Activated CD8-positive, alpha-beta memory T cell treated with anti-CD3 and anti-CD28 coated beads, Interleukin-2, amount 50 U/mL, for 24 hours (primary cell): ENCODE measurements at regions not wholly inside any gene's neighbourhood (a gene's known extent, or its start where the extent isn't known, plus 50 kb on each side); places are given as distances from the start of the nearest gene placed in this dataset.
"Not testable (repeated sequence)": the region's sequence is repeated elsewhere in the genome, so short reads cannot be mapped to it uniquely, and the experiment has no call there.

Experiments
- DNase-seq: peaks from one replicate; pipeline ENCODE4 v3.0.0-alpha.2; 2020; ENCODE audit errors: extremely low read depth

- no peak for DNase-seq
Observed at GRCh38 chr6:169144356-169144755, 109.3 kb downstream of the THBS2 start.

- no peak for DNase-seq
Observed at GRCh38 chr6:169142538-169142844, 111.2 kb downstream of the THBS2 start.

DNA sequence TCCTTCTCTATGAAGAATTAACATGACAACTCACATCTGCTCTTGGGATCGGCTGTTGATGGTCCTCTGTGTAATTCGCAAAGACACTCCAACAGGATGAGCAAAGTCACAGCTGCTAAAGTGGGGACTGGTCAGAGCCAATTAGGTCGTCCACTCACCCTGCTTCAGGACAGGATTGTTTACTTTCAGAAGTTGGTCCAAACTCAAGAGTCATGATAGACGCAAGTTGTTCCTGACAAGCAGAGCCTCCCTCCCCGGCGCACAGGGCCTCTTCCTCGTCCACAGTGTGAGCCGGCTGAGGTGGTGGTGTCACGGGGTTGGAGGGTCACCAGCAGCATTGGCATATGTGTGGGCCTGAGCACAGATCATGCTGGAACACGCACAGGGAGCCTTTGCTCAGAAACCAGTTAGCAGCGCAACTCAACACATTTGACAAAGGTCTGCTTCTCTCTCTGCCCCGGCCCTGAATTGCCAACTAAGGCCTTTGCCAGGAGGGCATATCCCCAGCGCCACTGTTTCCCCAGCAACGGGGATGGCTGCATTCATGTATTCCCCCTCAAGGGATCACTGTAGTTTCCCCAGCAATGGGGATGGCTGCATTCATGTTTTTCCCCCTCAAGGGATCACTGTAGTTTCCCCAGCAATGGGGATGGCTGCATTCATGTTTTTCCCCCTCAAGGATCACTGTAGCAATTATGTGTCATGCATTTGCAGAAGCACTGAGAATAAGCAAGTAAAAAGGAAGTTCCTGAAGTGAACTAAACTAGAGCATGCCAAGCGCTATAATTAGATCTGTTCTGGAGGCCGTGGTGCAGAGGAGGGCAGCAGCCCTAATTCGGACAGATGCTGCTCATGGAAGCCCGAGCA is 111.7 kb downstream of the THBS2 start:
- no peak for DNase-seq

DNA sequence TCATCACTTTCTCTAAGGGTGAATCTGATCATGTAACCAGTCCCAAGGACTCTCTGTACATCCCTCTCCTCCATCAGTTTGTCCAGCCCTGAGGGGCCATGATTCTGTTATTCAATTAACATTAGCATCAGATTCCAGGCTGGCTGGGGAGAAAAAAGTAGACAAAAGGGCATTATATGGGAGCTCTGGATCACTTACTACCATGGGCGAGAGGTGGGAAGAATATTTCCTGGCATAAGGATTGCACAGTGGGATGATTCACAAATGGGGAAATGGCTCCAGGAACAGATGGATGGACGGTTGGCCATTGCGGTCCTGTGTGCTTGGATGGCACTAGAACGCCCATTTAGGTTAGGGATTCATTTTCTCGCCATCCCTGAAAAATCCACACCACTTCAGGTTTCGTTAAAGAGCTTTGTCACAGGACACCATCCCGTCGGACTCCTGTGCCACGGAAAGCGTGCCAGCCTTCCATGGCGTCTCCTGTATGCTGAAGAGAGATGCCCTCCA is 112.6 kb downstream of the THBS2 start:
- no peak for DNase-seq

DNA sequence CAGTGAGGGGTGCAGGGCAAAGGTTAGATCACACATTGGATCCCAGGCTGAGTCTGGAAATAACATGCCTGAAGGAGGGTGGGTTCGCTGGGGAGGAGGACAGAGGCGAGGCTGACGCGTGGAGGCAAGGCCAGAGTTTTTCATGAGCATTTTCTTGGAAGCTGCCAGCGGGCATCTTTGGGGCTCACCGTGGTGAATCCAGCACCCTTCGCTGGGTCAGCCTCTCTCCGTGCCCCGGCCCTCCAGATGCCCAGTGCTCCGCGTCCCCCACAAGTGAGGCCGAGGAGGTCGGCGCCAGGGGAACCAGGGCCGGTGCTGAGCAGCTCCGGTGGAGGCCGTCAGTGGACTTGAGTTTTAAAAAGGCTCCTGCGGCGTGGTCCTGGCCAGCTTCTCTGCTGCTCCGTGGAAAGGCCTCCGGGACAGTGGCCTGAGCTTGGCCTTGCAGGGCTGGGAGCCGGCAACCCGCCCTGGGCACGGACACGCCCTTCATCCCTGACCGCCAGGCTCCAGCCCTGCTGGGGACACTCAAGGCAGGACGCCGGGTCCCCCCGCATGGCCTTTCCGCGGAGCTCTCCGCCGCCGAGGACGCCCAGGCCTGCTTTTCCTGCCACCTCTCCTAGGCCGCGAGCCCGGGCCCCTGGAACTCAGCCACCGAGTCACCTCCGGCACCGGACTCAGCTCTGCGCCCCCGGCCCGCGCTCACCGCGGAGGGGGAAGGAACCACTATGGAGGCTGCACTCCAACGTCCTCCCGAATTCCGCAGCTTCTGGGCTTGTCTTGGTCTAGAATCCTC is 114.3 kb downstream of the THBS2 start:
- no peak for DNase-seq

GRCh38 chr6:169132352-169132940 is 121.2 kb downstream of the THBS2 start:
- no peak for DNase-seq

DNA sequence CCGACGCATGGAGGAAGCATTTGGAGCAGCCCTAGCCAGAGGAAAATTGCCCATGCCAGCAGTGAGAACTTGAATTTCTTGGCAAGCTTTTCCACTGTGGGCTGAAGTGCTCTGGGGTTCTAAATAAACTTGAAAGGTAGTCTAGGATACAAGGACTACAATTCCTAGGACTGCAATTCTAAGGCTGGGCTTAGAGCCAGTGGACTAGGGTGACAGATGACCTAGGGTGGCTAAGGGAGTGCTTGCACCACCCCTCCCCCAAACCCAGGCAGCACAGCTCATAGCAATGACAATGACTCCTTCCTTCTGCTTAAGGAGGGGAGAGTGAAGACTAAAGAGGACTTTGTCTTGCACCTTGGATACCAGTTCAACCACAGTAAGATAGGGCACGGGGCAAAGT is 122.3 kb downstream of the THBS2 start:
- DNase-seq: no peak

GRCh38 chr6:169130113-169130512 is 123.5 kb downstream of the THBS2 start:
- no peak for DNase-seq

GRCh38 chr6:169121013-169121412 is 132.6 kb downstream of the THBS2 start:
- no peak for DNase-seq

GRCh38 chr6:169119669-169120068 is 134.0 kb downstream of the THBS2 start:
- no peak for DNase-seq

- no peak for DNase-seq
Observed at GRCh38 chr6:169118346-169118830, 135.3 kb downstream of the THBS2 start.

- no peak for DNase-seq
Observed at GRCh38 chr6:169117663-169118062, 136.0 kb downstream of the THBS2 start.

DNA sequence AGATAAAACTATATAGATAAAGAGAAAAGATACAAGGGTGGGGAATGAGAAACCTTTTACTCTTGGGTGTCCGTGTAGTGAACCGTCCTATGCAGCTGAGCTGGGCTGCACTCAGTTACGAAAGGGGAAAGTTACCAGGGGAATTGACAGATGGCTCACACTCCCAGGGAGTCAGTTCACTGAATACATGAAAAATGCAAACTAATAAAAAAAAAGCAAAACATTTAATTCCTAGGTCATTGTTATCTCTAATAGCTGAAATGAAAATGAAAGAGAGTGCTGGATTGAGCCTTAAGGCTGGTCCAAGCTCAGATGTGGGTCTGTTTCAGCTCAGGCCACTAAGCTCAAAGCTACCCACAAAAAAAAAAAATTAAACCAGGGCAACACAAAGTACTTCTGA is 138.0 kb downstream of the THBS2 start:
- DNase-seq: no peak

DNA sequence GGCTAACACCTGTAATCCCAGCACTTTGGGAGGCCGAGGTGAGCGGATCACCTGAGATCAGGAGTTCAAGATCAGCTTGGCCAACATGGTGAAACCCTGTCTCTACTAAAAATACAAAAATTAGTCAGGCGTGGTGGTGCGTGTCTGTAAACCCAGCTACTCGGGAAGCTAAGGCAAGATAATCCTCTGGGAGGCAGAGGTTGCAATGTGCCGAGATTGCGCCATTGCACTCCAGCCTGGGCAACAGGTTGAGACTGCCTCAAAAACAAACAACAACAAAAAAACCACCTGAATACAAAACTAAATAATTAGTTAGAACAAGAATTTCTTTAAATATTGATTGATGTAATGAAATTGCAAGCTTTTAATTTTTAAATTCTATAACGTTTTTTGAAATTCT is 139.0 kb downstream of the THBS2 start:
- not testable (repeated sequence) for DNase-seq

DNA sequence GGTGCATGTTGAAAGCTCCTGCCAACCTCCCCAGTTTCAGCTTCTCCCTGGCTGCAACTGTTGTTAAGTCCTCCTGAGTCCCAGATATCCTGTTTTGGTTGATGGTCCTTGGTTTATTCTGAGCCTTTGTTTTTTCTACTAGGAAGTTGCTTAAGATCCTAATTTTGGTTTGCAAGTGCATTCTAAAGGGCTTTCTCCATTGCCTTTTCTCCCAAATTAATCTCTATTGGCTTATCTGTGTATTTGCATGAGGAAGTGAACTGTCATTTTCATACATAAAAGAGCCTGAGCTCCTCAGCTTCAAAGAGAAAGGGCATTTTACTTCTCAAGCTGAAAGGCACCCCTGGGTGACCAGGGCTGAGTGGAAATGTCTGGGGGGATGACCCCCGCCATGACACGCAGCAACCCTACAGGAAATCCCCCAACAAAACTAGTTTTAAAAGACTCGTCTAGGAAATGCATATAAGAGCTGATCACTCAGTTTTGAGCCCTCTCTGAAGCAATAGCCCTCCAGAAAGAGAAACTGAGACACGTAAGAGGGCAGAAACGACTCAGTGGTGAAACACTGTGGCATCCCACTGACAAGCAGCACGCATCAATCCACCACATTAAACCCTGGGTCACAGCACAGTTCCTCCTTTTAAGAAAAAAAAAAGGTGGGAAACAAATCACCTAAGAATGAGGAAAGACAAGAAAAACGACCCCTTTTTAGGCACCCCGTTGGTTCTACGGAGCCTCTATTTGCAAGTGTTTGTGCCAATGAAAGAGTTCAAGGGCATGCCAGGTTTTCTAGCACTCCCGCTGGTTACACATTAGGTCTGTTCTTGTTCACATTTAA is 140.9 kb downstream of the THBS2 start:
- DNase-seq: no peak

- DNase-seq: no peak
Observed at GRCh38 chr6:169111203-169111602, 142.4 kb downstream of the THBS2 start.

DNA sequence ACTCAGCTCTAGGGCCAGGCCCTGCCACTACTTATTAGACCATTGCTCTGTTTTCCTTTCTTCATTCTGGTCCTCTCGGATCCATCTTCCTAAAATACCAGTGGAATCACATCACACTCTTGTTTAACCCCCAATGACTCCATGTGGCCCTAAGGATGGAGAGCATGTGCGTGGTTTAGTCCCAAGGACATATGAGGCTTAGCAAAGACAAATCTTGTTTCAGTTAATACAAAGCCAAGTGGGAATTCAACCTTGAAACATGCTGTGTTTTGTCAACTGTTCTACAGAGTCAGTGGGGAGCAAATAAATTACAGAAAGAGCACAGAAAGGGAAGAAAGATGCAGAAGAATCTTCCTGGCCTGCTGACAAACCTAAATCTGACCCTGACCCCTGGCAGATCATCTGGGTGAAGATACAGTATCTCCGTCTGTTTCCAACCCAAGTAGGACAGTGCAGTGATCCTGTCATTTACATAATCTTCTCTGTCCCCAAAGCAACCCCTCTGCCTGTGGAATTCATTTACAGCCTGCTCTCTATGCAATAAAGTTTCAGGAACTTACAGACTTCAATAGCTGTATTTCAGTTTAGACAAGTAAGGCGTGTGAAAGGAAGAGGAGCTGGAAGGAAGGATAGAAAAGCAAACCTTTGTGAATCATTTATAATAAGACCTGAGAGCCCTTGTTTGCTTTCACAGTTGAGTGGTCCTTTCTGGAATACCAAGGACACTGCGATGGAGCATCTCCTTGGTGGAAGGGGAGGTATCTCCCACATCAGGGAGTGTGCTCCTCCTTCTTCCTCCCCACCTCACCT is 144.0 kb downstream of the THBS2 start:
- DNase-seq: no peak

- DNase-seq: no peak
Observed at GRCh38 chr6:169108753-169109152, 144.9 kb downstream of the THBS2 start.

DNA sequence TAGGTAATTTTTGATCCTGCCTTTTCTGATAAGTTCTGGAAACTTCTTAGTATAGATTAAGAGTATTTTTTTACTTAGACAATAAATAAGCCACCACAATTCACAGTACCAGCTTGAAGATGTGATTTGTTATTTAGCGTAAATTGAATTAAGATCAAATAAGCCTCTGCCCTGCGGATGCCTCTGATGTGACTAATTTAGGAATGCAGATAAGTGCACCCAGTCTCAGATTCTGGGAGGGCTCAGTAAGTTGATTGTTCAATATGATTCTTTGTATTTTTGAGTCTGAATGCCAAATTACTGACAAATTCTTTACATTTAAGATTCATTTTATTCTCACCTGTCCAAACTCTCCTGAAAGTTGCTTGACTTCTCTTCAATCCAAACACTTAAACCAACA is 147.5 kb downstream of the THBS2 start:
- no peak for DNase-seq

- DNase-seq: no peak
Observed at GRCh38 chr6:169101981-169102380, 151.7 kb downstream of the THBS2 start.
